A673 (cell line): ENCODE measurements at regions not wholly inside any gene's neighbourhood (a gene's known extent, or its start where the extent isn't known, plus 50 kb on each side); places are given as distances from the start of the nearest gene placed in this dataset.
A peak's percentile ranks its signal among the peaks of the same experiment; 100 is the strongest.

Source experiments
- BruUV-seq: library from RNA; stranded (reverse); fragments of 400-500 nt; replicated peaks from 2 replicates; lab custom pipeline; 2021; lab: Mats Ljungman, UMichigan
- CTCF ChIA-PET: fragments of 300-600 bp; sonication (Branson Sonifier 250); formaldehyde crosslinking; loops from one replicate; lab custom pipeline; 2022; ENCODE audit warnings: antibody characterized with exemption; lab: Charles Lee
- POLR2A ChIA-PET: fragments of 300-600 bp; sonication (Branson Sonifier 250); formaldehyde crosslinking; loops from one replicate; lab custom pipeline; 2022; ENCODE audit warnings: antibody characterized with exemption; ENCODE audit not compliant: low non-redundant PET; lab: Charles Lee
- DNase-seq: peaks from one replicate; pipeline ENCODE4 v3.0.0-alpha.2; 2015; ENCODE audit warnings: low spot score
- H3K27ac ChIP-seq: fragments of 200-600 bp; sonication (generic); 2 replicates; pipeline ENCODE4 v1.5.1; 2016; ENCODE audit warnings: mixed run types, low read depth, mild to moderate bottlenecking, mixed read lengths, antibody characterized with exemption, low read length; ENCODE audit not compliant: poor library complexity, severe bottlenecking
- H3K27me3 ChIP-seq: fragments of 200-600 bp; sonication (generic); replicated peaks from 2 replicates; pipeline ENCODE4 v1.6.1; 2017; ENCODE audit warnings: mixed run types, low read depth, mild to moderate bottlenecking, mixed read lengths, antibody characterized with exemption, low read length; ENCODE audit not compliant: insufficient read depth, poor library complexity
- H3K36me3 ChIP-seq: fragments of 200-600 bp; sonication (generic); 2 replicates; pipeline ENCODE4 v1.6.1; 2016; ENCODE audit warnings: mixed run types, mild to moderate bottlenecking, mixed read lengths, antibody characterized with exemption, low read length; ENCODE audit not compliant: insufficient read depth, poor library complexity, severe bottlenecking
- H3K4me1 ChIP-seq: fragments of 200-600 bp; sonication (generic); 2 replicates; pipeline ENCODE4 v1.6.1; 2017; ENCODE audit warnings: mixed run types, mild to moderate bottlenecking, mixed read lengths, antibody characterized with exemption, low read length; ENCODE audit not compliant: insufficient read depth, poor library complexity, severe bottlenecking
- H3K4me3 ChIP-seq: fragments of 200-600 bp; sonication (generic); 2 replicates; pipeline ENCODE4 v1.5.1; 2016; ENCODE audit warnings: low read depth, mixed run types, mild to moderate bottlenecking, mixed read lengths, low read length; ENCODE audit not compliant: poor library complexity, severe bottlenecking
- H3K9me3 ChIP-seq: fragments of 200-600 bp; sonication (generic); 2 replicates; pipeline ENCODE4 v1.6.1; 2016; ENCODE audit warnings: mixed run types, low read depth, mild to moderate bottlenecking, mixed read lengths, antibody characterized with exemption, low read length; ENCODE audit not compliant: poor library complexity, severe bottlenecking
- CTCF ChIP-seq: fragments of 300-800, 200-600 bp; sonication (generic); conservative IDR thresholded peaks from 2 replicates; pipeline ENCODE4 v1.5.1; 2017; ENCODE audit warnings: low read depth, mild to moderate bottlenecking, antibody characterized with exemption, low read length, moderate library complexity, mixed read lengths
- EZH2 ChIP-seq: fragments of 200-600 bp; sonication (generic); IDR thresholded peaks from 2 replicates; pipeline ENCODE4 v1.6.1; 2017; ENCODE audit warnings: borderline replicate concordance, low read depth, mild to moderate bottlenecking, mixed read lengths, antibody characterized with exemption, low read length; ENCODE audit not compliant: poor library complexity, severe bottlenecking
- intact Hi-C: fragments of 100-400 bp; cut with micrococcal nuclease; formaldehyde crosslinking; loops from one replicate; pipeline ENCODE4 v1.10.0; 2022; ENCODE audit not compliant: unreplicated experiment

- intact Hi-C loops = no loop called here
- BruUV-seq = no TSS peak
- Histone ChIP-seq H3K27ac (no peak overlapping the region), H3K27me3 (no peaks in the 10 kb centered on the region), H3K4me3 (no peak overlapping the region), H3K9me3 (no peaks in the 10 kb centered on the region), H3K36me3 (no peaks in the 10 kb centered on the region), H3K4me1 (peaks cover 3% of the 10 kb centered on the region)
- CTCF ChIA-PET = no interaction called here
- DNase-seq = peak; percentile 70
- POLR2A ChIA-PET = no interaction called here
- no peak for TF ChIP-seq EZH2
- no peak for TF ChIP-seq CTCF
Measured at GRCh38 chr3:34419801-34420200, 621.4 kb downstream of the PDCD6IP start.

DNA sequence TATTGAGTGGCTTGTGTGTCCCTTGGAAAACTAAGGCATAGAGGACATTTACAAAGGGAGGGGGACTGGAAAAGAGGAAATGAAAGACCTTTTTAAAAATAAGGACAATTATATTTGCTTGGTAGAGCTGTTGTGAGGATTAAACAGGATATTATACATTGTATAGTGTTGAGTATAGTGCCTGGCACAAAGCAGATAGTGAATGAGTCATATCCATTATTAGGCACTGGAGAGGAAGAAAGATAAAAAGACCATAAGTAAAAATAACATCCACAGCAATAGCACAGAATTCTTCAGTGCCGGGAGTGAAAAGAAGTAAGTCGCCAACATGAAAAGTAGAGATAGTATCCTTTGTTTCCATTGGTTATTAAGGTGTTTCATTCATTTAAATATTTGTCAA lies 623.3 kb downstream of the PDCD6IP start:
- peak; percentile 30 for DNase-seq
- ChIA-PET POLR2A (no interaction called here), CTCF (no interaction called here)
- intact Hi-C loops = no loop called here
- H3K4me3 ChIP-seq = no peak overlapping the region
- BruUV-seq = no TSS peak
- H3K4me1 ChIP-seq = peaks cover 3% of the 10 kb centered on the region
- H3K27ac ChIP-seq = no peak overlapping the region
- TF ChIP-seq CTCF = no peak
- no peak for TF ChIP-seq EZH2
- no peaks in the 10 kb centered on the region for H3K27me3 ChIP-seq
- H3K36me3 ChIP-seq = no peaks in the 10 kb centered on the region
- H3K9me3 ChIP-seq = no peaks in the 10 kb centered on the region

- H3K4me3 ChIP-seq = no peak overlapping the region
- no peaks in the 10 kb centered on the region for H3K4me1 ChIP-seq
- H3K27ac ChIP-seq = no peak overlapping the region
- intact Hi-C loops = no loop called here
- peaks cover 16% of the 10 kb centered on the region for H3K9me3 ChIP-seq
- TF ChIP-seq EZH2 (no peak), CTCF (no peak)
- no peak for DNase-seq
- ChIA-PET POLR2A (no interaction called here), CTCF (no interaction called here)
- no peaks in the 10 kb centered on the region for H3K36me3 ChIP-seq
- no peaks in the 10 kb centered on the region for H3K27me3 ChIP-seq
- BruUV-seq = no TSS peak
Measured at GRCh38 chr3:34439796-34440195, 641.4 kb downstream of the PDCD6IP start.
